ENCODE measurements at regions not wholly inside any gene's neighbourhood (a gene's known extent, or its start where the extent isn't known, plus 50 kb on each side); places are given as distances from the start of the nearest gene placed in this dataset.
A peak's percentile ranks its signal among the peaks of the same experiment; 100 is the strongest.

DNA sequence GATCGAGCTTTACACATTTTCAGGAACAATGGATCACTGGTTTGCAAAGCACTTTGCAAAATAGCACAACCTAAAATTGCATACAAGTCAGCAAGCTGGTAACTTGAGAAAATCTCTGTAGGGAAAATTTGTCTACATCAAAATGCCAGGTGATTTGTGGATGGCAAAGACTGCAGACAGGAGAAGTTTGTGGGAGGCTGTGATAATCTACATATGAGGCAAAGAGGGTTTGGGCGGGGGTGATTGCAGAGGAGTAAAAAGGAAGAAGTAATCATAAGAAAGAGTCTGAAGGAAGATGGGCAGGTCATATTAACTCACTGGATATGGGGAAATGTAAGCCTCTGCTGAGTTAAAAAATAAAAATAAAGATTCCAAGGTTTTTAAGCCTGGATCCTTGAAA is 166.3 kb upstream of the STXBP5 start:
- DNase-seq (ENCODE audit: low read depth), result no peak

DNA sequence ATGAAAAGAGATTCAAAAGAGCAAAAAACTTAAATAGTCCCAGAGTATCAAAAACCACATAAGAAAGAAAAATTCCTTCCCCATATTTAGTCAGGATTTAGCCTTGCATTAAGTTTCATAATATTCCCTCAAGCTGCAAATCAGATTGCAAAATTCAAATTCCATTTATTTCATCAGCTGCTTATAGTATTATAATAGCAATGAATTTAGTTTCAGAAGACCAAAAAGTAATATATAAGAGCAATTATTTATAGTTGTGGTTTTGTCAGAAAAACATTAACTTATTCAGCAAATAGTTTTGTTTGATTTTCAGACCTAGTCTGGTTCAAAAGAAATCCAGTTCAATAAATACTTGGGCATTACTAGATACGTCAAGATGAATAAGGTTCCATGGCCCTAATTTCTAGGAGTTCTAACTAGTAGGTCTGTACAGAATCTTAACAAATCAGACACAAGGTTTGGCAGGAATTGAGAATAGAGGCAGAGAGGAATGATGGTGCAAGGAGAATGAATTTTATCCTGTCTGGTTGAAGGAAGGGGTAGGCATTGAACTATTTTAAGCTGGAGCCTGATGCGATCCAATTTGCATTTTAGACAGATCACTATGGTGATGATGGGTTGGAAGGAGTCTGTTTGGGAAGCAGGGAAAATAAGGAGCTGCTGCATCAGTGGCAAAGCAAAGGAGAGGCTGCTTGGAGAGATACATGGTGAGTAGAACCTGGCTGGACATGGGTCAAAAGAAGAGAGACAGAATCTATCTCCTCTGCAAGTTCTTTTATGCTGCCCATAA is 163.9 kb upstream of the STXBP5 start:
- DNase-seq (ENCODE audit: low read depth), result peak; percentile 48

DNA sequence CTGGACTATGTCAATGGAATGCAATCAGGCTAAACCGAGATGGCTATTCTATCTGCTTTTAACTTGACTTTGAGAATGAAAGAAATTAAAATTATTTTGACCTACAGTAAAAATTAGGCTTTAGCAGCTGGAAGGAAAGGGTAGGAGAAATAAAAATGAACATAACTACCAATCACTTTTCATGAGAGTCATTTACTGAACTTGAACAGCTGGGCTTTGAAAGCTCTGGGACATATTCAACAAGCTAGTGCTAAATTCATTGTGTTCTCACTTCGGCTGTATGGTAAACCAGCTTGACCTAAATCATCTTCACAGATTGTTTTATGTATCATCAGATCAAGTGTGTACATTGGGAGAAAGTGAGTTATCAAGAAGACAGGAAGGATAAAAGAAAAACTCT is 161.5 kb upstream of the STXBP5 start:
- DNase-seq (ENCODE audit: low read depth), result no peak

DNA sequence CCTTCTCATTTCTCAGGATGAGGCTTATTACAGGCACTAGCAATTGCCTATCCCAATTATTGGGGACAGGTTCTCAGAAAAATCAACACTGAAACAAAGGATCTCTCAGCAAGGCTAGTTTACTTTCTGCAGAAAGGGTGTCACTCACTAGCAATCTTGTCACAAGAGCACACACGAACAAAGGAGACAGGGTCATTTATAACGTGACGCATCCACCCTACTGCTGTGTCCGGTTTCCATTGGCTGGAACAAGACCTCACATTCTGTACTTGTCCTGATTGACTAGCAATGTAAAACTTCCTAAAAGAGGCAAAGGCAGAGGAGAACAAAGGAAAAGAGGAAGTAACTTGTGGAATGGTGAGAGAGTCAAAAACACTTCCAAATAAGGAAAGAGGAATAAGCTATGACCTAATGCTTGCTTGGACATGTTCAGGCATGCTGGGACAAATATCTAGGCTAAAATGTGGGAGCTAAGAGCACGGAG is 160.2 kb upstream of the STXBP5 start:
- DNase-seq (ENCODE audit: low read depth), result no peak

DNA sequence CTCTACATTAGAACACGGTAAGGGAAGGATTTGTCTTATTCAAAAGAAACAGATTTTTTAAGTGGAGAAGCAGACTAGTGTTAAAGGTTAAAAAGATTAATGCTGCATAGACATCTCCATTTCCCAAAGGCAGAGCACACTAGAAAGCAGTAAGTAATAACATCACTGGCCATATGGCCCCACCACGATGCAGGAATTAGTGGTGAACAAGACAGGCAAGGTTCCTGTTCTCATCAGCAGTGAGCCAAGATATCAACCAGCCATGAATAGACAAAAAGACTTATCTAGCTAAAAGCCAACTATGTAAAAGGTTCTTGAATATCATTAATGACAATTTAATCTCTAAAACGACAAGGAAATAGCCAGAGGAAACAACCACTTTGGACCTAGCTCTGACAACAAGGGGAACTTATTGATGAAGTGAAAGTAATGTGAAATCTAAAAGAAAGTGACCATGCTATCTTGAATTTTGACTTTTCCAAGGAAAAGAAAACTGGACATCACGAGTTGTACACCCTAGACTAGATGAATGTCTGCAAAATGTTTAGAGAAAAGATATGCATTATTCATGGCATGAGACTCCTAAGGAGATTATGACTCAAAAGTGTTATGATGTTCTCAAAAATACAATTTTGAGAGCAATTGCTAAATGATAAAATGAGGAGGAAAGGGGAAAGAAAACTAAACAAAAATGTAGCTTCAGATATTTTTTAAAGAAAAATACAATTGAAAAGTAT is 157.9 kb upstream of the STXBP5 start:
- no peak for DNase-seq (ENCODE audit: low read depth)

DNA sequence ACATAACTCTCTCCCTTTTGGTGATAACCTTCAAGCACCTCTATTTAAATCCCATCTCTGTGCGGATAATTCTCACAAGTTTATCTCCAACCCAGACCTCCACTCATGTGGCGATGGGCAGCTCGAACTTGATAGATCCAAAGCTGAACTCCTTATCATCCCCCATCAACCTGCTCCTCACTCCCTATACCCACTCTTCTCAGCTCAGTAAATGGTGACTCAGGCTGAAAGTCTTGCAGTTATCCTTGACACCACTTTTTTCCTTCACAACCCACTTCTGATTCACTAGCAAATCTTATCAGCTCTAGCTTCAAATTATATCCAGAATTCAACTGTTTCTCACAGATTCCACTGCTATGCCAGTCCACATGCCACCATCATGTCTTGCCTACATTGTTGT is 155.3 kb upstream of the STXBP5 start:
- no peak for DNase-seq (ENCODE audit: low read depth)

DNA sequence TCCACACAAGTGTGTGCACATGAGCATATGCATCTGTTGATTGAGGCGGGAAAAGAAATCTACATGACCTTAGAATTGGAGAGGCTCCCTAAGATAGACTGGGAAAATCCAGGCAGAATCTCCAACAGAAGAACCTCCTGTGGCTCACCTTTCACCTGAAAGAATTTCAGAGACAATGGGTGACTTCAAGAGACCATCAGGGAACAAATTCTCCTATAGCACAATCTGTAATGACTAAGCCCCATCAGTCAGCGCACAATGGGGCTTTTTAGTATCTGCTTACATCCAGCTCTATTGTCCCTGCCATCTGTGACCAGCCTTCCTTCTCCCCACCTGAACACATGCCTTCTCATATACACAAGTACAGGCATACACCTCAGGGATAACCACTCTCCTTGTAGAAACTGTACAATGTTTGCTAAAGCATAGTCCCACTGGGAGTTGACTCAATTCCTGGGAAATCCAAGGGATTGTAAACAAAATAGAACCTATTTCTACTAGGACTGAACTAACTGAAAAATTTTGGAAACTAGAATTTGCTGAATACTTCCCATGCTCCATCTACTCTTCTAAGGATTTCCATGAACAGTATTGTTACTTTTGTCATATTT is 150.8 kb upstream of the STXBP5 start:
- no peak for DNase-seq (ENCODE audit: low read depth)

DNA sequence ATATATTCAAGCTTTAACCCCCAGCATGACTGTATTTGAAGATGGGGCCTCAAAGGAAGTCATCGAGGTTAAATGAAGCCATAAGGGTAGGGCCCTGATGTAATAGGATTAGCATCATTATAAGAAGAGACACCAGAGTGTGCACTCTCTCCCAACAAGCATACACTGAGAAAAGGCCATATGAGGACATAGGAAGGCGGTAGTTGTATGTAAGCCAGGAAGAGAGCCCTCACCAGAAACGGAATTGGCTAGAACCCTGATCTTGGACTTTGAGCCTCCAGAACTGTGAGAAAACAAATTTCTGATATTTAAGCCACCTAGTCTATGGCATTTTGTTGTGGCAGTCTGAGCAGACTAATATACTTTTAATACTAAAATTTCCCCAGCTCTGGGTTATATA is 150.1 kb upstream of the STXBP5 start:
- no peak for DNase-seq (ENCODE audit: low read depth)

DNA sequence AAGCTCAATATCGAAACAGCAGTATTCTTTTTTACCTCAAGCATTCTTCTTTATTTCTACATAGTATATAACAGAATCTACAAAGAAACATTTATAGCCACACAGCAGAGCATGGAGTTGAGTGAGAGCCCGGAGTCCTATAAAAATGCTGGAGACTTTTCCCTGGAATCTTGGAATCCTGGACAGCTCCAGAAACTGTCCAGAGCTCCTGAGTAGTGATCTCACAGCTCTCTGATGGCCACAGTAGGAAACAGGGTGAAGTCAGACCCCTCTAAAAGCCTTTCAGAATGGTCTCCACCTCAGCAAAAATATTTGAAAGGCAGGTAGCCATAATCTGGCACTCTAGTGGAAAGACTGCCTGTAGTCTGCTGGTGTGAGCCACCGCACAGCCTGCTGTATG is 149.3 kb upstream of the STXBP5 start:
- DNase-seq (ENCODE audit: low read depth), result no peak

DNA sequence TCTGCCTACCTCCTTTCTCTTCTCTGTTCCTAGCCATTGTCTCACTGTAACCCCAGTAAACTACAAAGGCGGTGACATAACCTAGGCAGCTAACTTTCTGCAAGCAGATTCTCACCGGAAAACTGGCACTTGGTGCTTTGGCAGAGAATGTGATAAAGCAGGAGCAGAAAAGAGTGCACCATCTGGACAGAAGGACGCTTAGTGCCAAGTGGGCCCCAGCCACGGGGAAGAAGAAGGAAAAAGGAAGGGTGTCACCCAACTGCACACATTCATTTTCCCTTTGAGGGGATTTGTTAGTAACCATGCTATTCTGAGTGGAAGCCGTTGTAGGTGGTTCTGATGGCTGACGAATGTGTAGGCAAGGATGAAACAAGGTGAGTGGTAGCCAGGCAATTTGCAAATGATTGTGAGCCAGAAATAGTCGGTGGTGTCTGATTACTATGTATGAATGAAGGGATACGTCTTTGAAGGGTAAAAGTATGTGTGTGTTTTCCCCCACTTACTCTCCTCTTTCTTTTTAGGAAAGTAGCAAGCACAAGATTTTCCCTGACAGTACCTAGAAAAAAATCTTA is 148.3 kb upstream of the STXBP5 start:
- DNase-seq (ENCODE audit: low read depth), result no peak

DNA sequence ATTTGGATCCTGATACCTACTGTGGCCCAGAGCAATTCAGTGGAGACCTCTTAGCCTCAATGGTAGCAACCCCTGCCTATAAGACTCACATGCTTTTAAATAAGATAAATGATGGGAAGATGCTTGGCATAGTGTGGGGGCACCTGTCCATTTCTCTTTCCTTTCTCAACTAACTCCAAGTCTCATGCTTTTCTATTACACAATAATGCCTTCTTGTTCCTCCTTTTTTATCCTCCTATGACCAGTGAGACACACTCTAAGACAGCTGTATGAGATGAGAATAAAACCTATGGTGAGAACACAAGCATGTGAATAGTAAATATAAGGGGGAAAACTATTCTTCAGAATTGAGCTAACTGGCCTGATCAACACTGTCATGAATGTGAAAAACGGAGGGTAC is 147.0 kb upstream of the STXBP5 start:
- DNase-seq (ENCODE audit: low read depth), result no peak

DNA sequence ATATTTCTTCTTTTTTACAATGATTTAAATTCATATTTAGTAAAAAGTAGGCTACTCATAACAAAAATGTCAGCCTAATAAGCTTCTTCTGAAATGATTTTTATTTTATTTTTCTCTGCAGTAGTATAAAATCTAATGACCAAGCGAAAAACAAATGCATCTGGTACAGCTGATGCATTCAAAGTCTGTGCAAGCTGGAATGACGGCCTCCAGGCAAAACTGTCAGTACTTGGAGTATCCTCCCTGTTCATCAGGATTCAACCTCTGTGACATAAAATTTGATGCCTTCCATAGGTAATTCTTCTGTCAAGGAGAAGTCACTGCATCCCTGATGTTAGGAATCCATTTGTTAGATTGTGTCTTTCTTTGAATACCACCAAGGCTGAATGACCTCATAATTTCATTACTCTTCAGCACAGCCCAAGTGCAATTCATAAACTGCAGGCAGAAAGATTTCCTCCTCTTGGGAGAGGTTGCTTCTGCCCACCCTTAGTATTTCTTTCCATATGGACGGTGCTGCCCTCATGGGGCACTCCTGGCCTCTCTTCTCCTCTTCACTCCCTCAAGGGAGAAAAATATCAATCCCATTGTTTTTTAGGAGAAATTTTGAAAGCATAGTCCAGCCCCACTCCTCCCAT is 146.4 kb upstream of the STXBP5 start:
- DNase-seq (ENCODE audit: low read depth), result no peak

DNA sequence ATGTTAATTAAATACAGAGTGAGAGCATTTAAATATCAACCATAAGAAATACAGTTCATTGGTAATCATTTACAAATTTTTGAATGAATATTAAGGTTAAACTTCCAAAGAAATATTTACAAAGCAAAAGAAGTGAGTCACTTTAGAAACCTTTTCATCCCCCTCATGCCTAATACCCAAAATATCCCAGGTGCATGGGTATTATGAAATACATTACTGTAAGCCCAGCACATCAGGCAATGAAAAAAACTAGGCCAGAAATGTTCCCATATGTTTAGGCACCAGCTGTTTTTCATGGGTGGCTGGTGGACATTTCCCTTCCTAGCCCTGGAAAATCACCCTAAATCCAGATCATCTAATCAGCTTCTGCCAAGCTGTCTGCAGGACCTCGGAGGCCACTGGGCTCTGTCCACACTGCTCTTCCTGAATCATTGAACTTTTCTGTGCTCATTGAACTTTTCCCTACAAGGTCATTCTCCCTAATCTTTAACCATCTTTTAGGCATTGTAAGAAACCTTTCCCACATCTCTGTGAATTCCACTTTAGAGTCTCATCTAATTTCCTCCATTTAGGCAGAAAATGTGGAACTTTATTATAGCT is 145.3 kb upstream of the STXBP5 start:
- DNase-seq (ENCODE audit: low read depth), result no peak

DNA sequence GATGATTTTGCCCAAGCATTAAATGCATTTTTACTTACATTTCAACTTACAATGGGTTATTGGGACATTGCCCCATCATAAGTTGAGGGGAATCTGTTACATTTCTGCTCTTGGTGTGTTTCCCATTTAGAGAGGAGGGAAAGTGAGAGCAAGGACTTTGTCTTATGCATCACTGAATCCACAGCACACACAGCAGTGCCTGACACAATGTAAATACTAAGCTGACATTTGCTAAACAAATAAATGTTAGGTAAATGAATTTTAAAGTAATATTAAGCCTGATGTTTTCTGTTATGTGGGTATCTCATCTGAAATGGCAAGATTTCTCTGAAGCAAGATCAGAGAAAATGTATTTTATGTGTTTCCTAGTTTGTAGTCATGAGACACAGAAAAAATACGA is 143.6 kb upstream of the STXBP5 start:
- no peak for DNase-seq (ENCODE audit: low read depth)

DNA sequence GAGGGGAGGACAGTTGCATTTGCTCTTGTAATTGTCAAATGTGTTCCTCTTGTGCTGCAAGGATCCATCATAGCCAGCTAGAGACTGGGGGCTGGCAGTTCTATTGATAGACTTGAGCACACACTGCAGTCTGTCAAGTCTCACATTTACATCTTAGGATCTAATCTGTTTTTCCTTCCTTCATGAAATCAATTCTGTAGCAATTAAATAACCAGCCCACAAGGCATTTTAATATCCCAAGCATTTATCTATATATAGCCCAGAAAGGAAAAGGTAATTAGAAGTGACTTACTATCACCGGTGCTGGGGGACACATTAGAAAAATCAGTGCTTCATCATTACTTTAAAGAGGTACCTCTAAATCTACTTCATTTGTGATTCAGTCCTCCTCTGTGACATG is 143.0 kb upstream of the STXBP5 start:
- DNase-seq (ENCODE audit: low read depth), result no peak

DNA sequence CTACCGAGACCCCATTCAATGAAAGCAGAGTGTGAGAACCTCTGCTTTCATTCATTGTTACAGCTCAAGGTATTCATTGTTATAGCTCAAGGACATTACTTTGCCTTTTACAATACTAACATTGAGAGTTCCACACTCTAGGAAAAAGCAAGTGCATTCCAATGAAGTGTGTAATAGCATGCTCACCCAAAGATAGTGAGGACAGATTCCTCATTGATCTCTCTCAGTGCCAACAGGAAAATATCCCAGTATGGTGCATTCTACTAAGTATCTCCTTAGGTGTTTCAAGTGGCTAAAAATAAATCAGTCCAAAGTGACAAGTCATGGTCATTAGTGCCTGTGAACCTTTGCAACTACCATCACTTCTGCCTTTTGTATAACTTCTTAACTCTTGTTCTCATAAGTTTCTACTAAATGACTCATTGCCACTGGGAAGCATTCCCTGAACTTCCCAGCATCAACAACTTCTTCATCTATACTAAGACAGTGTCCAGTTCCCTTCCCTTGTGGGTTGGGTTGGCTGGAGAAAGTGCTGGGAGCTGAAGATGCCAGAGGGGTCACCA is 140.7 kb upstream of the STXBP5 start:
- DNase-seq (ENCODE audit: low read depth), result peak; percentile 29

DNA sequence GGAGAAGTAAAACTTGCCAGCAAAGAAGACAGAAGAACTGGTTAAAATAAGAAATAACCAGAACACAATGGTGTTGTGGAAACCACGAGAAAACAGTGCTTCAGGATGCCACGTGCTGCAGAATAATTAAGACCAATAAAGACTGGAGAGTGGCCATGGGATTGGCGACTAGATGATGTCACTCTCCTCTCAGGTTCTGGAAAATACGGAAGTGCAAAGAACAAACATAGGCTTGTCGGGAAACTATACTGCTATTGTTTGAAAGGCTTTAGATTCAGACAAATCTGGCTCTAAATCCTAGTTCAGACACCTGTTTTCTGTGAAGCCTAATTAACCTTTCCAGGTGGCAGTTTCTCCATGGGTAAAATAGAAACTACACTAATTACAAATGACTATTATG is 138.4 kb upstream of the STXBP5 start:
- no peak for DNase-seq (ENCODE audit: low read depth)

DNA sequence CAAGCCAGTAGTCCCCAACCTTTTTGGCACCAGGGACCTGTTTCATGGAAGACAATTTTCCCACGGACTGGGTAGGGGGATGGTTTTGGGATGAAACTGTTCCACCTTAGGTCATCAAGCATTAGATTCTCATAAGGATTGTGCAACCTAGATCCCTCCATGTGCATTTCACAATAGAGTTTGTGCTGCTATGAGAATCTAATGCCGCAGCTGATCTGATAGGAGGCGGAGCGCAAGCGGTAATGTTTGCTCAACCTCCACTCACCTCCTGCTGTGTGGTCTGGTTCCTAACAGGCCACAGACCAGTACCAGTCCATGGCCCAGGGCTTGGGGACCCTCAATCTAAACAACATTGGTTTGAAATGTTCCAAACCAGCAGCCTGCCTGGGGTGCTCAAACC is 137.0 kb upstream of the STXBP5 start:
- no peak for DNase-seq (ENCODE audit: low read depth)

DNA sequence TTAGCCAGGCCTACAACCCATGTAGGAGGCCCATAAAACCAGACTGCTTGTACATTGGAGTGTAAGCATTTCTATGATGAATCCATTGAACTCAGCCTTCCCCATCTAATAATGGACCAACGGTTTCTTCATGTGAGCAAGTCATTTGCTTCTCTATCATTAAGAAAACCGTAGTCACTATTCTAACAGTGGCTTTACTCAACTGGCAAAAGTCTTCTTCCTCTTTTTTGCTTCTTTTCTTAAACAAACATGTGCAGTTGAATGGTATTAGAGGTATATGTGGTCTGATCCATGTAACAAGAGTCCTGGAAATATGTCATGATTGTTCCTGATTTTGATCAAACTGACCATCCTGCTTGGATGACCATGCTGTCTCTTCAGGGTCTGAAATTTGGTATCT is 132.4 kb upstream of the STXBP5 start:
- no peak for DNase-seq (ENCODE audit: low read depth)

DNA sequence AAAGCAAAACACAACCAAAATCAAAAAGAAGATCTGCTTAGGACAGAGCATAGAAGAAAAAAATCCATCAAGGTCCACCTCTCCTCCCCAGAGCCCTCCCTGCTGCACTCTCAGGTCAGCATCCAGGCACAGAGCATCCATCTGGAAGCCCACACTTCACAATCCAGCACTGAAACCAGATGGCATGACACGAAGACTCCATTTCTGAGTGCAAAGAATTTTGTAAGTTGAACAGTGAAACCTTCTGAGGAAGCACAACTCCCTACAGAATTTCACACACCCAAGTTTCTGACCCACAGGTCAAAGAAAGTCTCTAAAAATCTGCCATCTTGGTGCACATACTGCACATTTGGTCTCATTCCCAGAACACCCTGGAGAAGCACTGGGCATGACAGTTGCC is 128.8 kb upstream of the STXBP5 start:
- DNase-seq (ENCODE audit: low read depth), result no peak

DNA sequence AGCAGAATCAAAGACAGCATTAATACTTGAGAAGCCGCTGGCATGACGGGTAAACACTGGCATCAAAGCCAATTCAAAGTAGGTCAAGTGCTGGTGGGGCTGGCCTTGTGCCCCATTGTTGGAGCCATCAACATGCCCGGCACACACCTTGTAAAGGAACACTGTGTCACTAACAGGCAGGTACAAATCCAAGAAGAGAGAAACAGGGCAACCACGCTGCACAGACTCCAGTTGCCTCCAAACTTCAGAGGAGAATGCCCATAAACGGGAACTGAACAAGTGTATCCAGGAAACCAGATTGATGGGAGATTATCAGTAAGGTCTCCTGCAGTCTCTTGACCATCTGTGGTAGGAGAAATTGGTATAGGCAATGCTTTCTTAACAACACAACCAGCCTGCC is 127.0 kb upstream of the STXBP5 start:
- no peak for DNase-seq (ENCODE audit: low read depth)

DNA sequence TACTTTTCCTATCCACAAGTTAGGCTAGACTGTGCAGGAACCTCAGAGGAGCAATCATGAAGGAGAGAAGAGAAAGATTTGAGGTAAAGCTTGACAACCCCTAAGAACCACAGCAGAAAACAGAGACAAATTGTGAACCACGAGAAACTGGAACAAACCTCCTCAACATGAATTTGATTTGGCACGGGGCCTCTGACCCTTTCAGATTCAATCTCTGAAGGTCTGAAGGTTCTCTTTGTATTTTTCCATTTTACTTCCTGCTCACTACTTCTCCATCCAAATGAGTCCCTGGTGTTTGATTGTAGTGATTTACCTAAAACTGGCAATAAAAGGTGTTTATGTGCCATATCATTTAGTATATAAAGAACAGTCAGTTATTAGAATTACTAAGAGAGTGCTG is 126.1 kb upstream of the STXBP5 start:
- no peak for DNase-seq (ENCODE audit: low read depth)

Data from fibroblast of the conjunctiva (primary cell).